Right lobe of liver (tissue), 6 donors: ENCODE measurements at regions not wholly inside any gene's neighbourhood (a gene's known extent, or its start where the extent isn't known, plus 50 kb on each side); places are given as distances from the start of the nearest gene placed in this dataset.

Source experiments
- ATAC-seq, 4 donors: fragments of 200-7000 bp; cut with Tn5 transposase; one replicate each; pipeline ENCODE4 v1.9.1; 2020; ENCODE audit warnings: mild to moderate bottlenecking in 4 of 4, moderate library complexity in 4 of 4
- DNase-seq, 3 donors: peaks; one replicate each; pipeline ENCODE4 v3.0.0-alpha.2; 2020
- H3K27ac ChIP-seq, 3 donors: fragments of 200-600 bp; one replicate each; pipeline ENCODE4 v1.8.0; 2022
- H3K27me3 ChIP-seq, 2 donors: fragments of 200-600 bp; one replicate each; pipeline ENCODE4 v1.8.0; 2022
- H3K36me3 ChIP-seq, 4 donors: fragments of 200-600 bp; sonication (generic) in 1 of 4; one replicate each; pipeline versions ENCODE4 v1.5.1 to v1.8.0; 2017 to 2022; ENCODE audit warnings: control low read depth in 1 of 4
- H3K4me1 ChIP-seq, 4 donors: fragments of 200-600 bp; sonication (generic) in 1 of 4; one replicate each; pipeline versions ENCODE4 v1.5.1 to v1.8.0; 2017 to 2022; ENCODE audit warnings: control low read depth in 1 of 4
- H3K4me3 ChIP-seq, 3 donors: fragments of 200-600 bp; one replicate each; pipeline ENCODE4 v1.8.0; 2022
- H3K9me3 ChIP-seq, 4 donors: fragments of 200-600 bp; sonication (generic) in 1 of 4; one replicate each; pipeline versions ENCODE4 v1.5.1 to v1.8.0; 2017 to 2022; ENCODE audit warnings: control low read depth in 1 of 4
- POLR2A ChIP-seq: fragments of 450-650 bp; IDR thresholded peaks from one replicate; pipeline ENCODE4 v1.6.1; 2017; ENCODE audit warnings: antibody characterized with exemption, mild to moderate bottlenecking
- WGBS: methylation state at CpG from one replicate; pipeline ENCODE4 v1.1.6; 2018; ENCODE audit warnings: low coverage, low lambda C conversion rate; ENCODE audit not compliant: insufficient coverage; ENCODE audit errors: missing lambda C conversion rate; 5-methylcytosine and 5-hydroxymethylcytosine counted together
- intact Hi-C, 2 donors: fragments of 100-400 bp; cut with DNase I; formaldehyde crosslinking; loops; one replicate each; pipeline versions ENCODE4 v1.11.2 to v1.14.1; 2022
- TF ChIP-seq, protein P1 (sequence below), 4 donors: fragments of 200-600 bp in 3 of 4; fragments of 450-650 bp in 1 of 4; IDR thresholded peaks; one replicate each; pipeline versions ENCODE4 v1.5.1 to v1.8.0; 2016 to 2022; ENCODE audit warnings: antibody characterized with exemption in 4 of 4, mild to moderate bottlenecking in 2 of 4
- donor health status: DM: no; HTN: yes; CAD: no.
- donor health status: DM: no; HTN: no; CAD: no.
- donor health status: DM: no; HTN: no; CAD: no.
- donor health status: DM: no; HTN: yes; CAD: no.
- donor health status: DM: no; HTN: yes; CAD: no.

DNA sequence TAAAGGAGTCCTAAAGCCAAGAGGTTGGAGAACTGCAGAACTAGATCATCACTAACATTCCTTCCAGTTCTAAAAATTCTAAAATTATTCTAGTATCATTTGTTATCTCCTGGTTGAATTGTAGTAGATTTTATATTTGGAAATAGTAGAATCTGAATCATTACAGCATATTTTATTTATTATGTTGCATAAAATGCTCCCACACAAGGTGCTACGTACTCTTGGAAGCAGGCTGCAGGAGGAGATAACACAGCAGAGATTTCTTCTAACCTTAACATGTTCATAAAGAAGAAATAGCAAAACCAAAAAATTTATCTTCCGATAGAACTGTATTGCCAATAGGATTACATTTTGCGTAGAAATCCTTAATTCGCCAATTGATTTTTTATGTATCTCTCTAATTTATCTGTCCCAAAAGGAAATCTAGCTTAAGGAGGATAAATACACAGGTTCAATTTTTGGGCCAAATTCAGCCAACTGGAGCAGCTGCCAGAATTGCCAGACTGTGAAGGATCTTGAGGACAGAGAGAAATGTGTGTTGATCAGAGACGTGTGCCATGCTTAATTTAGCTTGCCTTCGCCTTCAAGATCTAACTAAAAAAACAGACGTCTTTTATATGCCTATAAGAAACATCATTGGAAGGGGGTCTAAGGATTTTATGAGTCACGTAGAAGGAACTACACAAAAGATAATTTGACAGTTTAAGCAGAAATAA lies 134.4 kb upstream of the MITF start:
- Histone ChIP-seq H3K9me3 (no peaks in the 10 kb centered on the region), H3K4me1 (no peaks in the 10 kb centered on the region), H3K4me3 (no peak overlapping the region), H3K27me3 (no peaks in the 10 kb centered on the region), H3K27ac (no peak overlapping the region), H3K36me3 (no peaks in the 10 kb centered on the region)
- DNase-seq (no peak), ATAC-seq (no peak)
- WGBS, result 70% methylated on average over 8 of the region's 8 CpGs
- intact Hi-C loops, result no loop called here
- TF ChIP-seq, protein P1, sequence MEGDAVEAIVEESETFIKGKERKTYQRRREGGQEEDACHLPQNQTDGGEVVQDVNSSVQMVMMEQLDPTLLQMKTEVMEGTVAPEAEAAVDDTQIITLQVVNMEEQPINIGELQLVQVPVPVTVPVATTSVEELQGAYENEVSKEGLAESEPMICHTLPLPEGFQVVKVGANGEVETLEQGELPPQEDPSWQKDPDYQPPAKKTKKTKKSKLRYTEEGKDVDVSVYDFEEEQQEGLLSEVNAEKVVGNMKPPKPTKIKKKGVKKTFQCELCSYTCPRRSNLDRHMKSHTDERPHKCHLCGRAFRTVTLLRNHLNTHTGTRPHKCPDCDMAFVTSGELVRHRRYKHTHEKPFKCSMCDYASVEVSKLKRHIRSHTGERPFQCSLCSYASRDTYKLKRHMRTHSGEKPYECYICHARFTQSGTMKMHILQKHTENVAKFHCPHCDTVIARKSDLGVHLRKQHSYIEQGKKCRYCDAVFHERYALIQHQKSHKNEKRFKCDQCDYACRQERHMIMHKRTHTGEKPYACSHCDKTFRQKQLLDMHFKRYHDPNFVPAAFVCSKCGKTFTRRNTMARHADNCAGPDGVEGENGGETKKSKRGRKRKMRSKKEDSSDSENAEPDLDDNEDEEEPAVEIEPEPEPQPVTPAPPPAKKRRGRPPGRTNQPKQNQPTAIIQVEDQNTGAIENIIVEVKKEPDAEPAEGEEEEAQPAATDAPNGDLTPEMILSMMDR (IDR thresholded peaks at IDR 0.05), result no peak
- TF ChIP-seq POLR2A, result no peak

DNA sequence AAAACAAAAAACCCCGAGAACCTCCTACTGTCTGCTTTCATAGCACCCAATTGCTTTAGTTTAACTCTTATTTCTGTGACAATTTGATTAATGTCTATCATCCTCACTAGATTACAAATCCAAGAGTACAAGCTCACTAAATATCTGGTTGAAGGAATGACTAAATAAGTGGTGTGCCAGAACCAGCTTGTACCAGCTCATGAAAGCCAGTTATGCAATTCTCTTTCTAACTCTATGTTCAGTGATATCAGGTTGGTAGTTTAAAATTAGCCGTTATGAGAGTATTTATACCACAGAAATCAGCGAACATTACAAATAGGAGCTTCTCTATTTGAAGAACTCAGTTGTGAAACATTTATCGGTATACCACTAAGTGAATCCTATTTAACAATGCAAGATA lies 137.2 kb upstream of the MITF start:
- H3K9me3 ChIP-seq, result no peaks in the 10 kb centered on the region
- H3K27ac ChIP-seq, result no peak overlapping the region
- H3K27me3 ChIP-seq, result no peaks in the 10 kb centered on the region
- no peak overlapping the region for H3K4me3 ChIP-seq
- TF ChIP-seq, protein P1 (IDR thresholded peaks at IDR 0.05), result no peak
- TF ChIP-seq POLR2A, result no peak
- ATAC-seq (no peak), DNase-seq (no peak)
- no peaks in the 10 kb centered on the region for H3K4me1 ChIP-seq
- no peaks in the 10 kb centered on the region for H3K36me3 ChIP-seq
- WGBS, result 65% methylated on average over 4 of the region's 4 CpGs
- intact Hi-C loops, result no loop called here

- 56% methylated on average over 2 of the region's 2 CpGs for WGBS
- Histone ChIP-seq H3K27me3 (no peaks in the 10 kb centered on the region), H3K4me3 (no peak overlapping the region), H3K9me3 (no peaks in the 10 kb centered on the region), H3K36me3 (no peaks in the 10 kb centered on the region), H3K27ac (no peak overlapping the region), H3K4me1 (no peaks in the 10 kb centered on the region)
- no peak for DNase-seq
- intact Hi-C loops, result no loop called here
- ATAC-seq, result no peak
- TF ChIP-seq POLR2A, result no peak
- TF ChIP-seq, protein P1 (IDR thresholded peaks at IDR 0.05), result no peak
Observed at GRCh38 chr3:69594286-69594685, 145.0 kb upstream of the MITF start.

- no peak for DNase-seq
Observed at GRCh38 chr3:69591164-69591736, 148.0 kb upstream of the MITF start.

More at GRCh38 chr3:69591164-69591736, 148.0 kb upstream of the MITF start:
- H3K4me3 ChIP-seq, result no peak overlapping the region
- H3K27me3 ChIP-seq, result no peaks in the 10 kb centered on the region
- no peak overlapping the region for H3K27ac ChIP-seq
- 63% methylated on average over 4 of the region's 4 CpGs for WGBS
- TF ChIP-seq, protein P1 (IDR thresholded peaks at IDR 0.05), result no peak
- TF ChIP-seq POLR2A, result no peak
- intact Hi-C loops, result no loop called here
- no peaks in the 10 kb centered on the region for H3K4me1 ChIP-seq
- peaks cover 0 to 5% (median 0%) of the 10 kb centered on the region in 4 donors for H3K9me3 ChIP-seq
- no peaks in the 10 kb centered on the region for H3K36me3 ChIP-seq
- no peak for ATAC-seq
